PC-3 (cell line): ENCODE measurements at regions not wholly inside any gene's neighbourhood (a gene's known extent, or its start where the extent isn't known, plus 50 kb on each side); places are given as distances from the start of the nearest gene placed in this dataset.

Source experiments
- ATAC-seq: fragments of 200-7000 bp; cut with Tn5 transposase; 2 replicates; pipeline ENCODE4 v1.9.1; 2020; ENCODE audit warnings: mild to moderate bottlenecking, moderate library complexity
- BruUV-seq: library from RNA; stranded (reverse); fragments of 400-500 nt; replicated peaks from 2 replicates; lab custom pipeline; 2021; lab: Mats Ljungman, UMichigan
- CTCF ChIA-PET: fragments of 300-600 bp; sonication (Branson Sonifier 250); formaldehyde crosslinking; loops from one replicate; lab custom pipeline; 2022; ENCODE audit warnings: antibody characterized with exemption; lab: Charles Lee
- POLR2A ChIA-PET: fragments of 300-600 bp; sonication (Branson Sonifier 250); formaldehyde crosslinking; loops from one replicate; lab custom pipeline; 2022; ENCODE audit warnings: antibody characterized with exemption; ENCODE audit not compliant: unreplicated experiment; lab: Charles Lee
- DNase-seq: peaks from one replicate; pipeline ENCODE4 v3.0.0-alpha.2; 2015
- H2AFZ ChIP-seq: fragments of 300-600 bp; sonication (generic); 2 replicates; pipeline ENCODE4 v1.6.0; 2016; ENCODE audit warnings: antibody characterized with exemption, low read length
- H3F3A ChIP-seq: fragments of 300-600 bp; sonication (generic); one replicate; pipeline ENCODE4 v1.6.0; 2017; ENCODE audit warnings: antibody characterized with exemption, low read length, control low read depth, mild to moderate bottlenecking; ENCODE audit not compliant: unreplicated experiment
- H3K27ac ChIP-seq: fragments of 300-600 bp; sonication (generic); 2 replicates; pipeline ENCODE4 v1.5.1; 2016; ENCODE audit warnings: mild to moderate bottlenecking, low read length
- H3K27me3 ChIP-seq: fragments of 300-600 bp; sonication (generic); 2 replicates; pipeline ENCODE4 v1.6.1; 2016; ENCODE audit warnings: low read length, mixed read lengths
- H3K36me3 ChIP-seq: fragments of 300-600 bp; sonication (generic); 2 replicates; pipeline ENCODE4 v1.6.1; 2016; ENCODE audit warnings: low read depth, mixed run types, low read length, mixed read lengths
- H3K4me1 ChIP-seq: fragments of 300-600 bp; sonication (generic); 2 replicates; pipeline ENCODE4 v1.5.1; 2016; ENCODE audit warnings: low read length; ENCODE audit not compliant: insufficient read depth
- H3K4me2 ChIP-seq: fragments of 300-600 bp; sonication (generic); 2 replicates; pipeline ENCODE4 v1.6.0; 2016; ENCODE audit warnings: low read length
- H3K4me3 ChIP-seq: fragments of 300-600 bp; sonication (generic); 2 replicates; pipeline ENCODE4 v1.5.1; 2016; ENCODE audit warnings: mild to moderate bottlenecking, low read length, mixed read lengths
- H3K79me2 ChIP-seq: fragments of 300-600 bp; sonication (generic); 2 replicates; pipeline ENCODE4 v1.6.1; 2017; ENCODE audit warnings: low read length, mixed read lengths
- H3K9ac ChIP-seq: fragments of 300-600 bp; sonication (generic); 2 replicates; pipeline ENCODE4 v1.6.0; 2016; ENCODE audit warnings: mild to moderate bottlenecking, low read length
- H3K9me2 ChIP-seq: fragments of 300-600 bp; sonication (generic); replicated peaks from 2 replicates; pipeline ENCODE4 v1.6.1; 2016; ENCODE audit warnings: mixed run types, low read length, mixed read lengths
- H3K9me3 ChIP-seq: fragments of 300-600 bp; sonication (generic); 2 replicates; pipeline ENCODE4 v1.6.1; 2016; ENCODE audit warnings: low read length, mixed read lengths
- H4K20me1 ChIP-seq: fragments of 300-600 bp; sonication (generic); 2 replicates; pipeline ENCODE4 v1.6.1; 2016; ENCODE audit warnings: low read length, mixed read lengths
- EZH2 ChIP-seq: fragments of 300-600 bp; sonication (generic); IDR thresholded peaks from one replicate; pipeline ENCODE4 v1.6.1; 2017; ENCODE audit warnings: antibody characterized with exemption, mild to moderate bottlenecking, low read length; ENCODE audit not compliant: unreplicated experiment
- EZH2phosphoT487 ChIP-seq: fragments of 300-600 bp; sonication (generic); IDR thresholded peaks from 2 replicates; pipeline ENCODE4 v1.6.1; 2018; ENCODE audit warnings: mild to moderate bottlenecking, antibody characterized with exemption, low read length, borderline replicate concordance
- intact Hi-C: fragments of 100-400 bp; cut with micrococcal nuclease; formaldehyde crosslinking; loops from 2 replicates; pipeline ENCODE4 v1.9.0; 2023
- TF ChIP-seq, protein P1 (sequence below): fragments of 300-600 bp; sonication (generic); conservative IDR thresholded peaks from 2 replicates; pipeline ENCODE4 v1.5.1; 2017; ENCODE audit warnings: antibody characterized with exemption, low read depth, mild to moderate bottlenecking, low read length

DNA sequence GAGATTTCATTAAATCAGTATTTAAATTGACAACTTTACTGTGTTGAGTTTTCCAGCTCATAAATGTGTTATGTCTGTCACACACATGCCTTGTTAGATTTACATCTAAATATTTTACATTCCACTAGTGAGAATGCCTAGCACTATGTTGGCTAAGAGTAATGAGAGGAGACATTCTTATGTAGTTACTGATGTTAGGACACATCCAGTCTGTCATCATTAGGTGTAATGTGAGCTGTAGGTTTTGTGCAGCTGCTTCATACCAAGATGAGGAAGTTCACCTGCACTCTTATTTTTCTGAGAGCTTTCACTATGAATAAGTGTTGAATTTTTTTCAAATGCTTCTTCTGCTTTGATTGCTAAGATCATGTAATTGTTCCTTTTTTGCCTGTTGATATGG is 218.0 kb upstream of the IGFBP3 start:
- no peaks in the 10 kb centered on the region for H3K79me2 ChIP-seq
- H3K4me1 ChIP-seq: peaks cover 9% of the 10 kb centered on the region
- ATAC-seq: peak; percentile 94
- H3K4me3 ChIP-seq: no peak overlapping the region
- DNase-seq: peak; percentile 81
- H3K36me3 ChIP-seq: no peaks in the 10 kb centered on the region
- ChIA-PET CTCF (no interaction called here), POLR2A (interaction anchor here (0.6 kb wide), 2 partner anchors 39 to 140 kb away, joined by 3 to 5 read pairs; no protein-coding TSS in a partner anchor)
- no peak overlapping the region for H3K27ac ChIP-seq
- no TSS peak for BruUV-seq
- no peaks in the 10 kb centered on the region for H3K9me3 ChIP-seq
- H3K4me2 ChIP-seq: 0 out of 2 replicates have a peak overlapping the region, but pooled peaks have one; percentile 9
- intact Hi-C loops: loop anchor here (5.0 kb wide), 1 partner anchor 217 kb away; the partner anchor contains the start of gene IGFBP3
- H3K9me2 ChIP-seq: no peaks in the 10 kb centered on the region
- H3F3A ChIP-seq: no peaks in the 10 kb centered on the region
- no peak overlapping the region for H2AFZ ChIP-seq
- H3K27me3 ChIP-seq: no peaks in the 10 kb centered on the region
- TF ChIP-seq EZH2 (no peak), EZH2phosphoT487 (no peak)
- TF ChIP-seq, protein P1, sequence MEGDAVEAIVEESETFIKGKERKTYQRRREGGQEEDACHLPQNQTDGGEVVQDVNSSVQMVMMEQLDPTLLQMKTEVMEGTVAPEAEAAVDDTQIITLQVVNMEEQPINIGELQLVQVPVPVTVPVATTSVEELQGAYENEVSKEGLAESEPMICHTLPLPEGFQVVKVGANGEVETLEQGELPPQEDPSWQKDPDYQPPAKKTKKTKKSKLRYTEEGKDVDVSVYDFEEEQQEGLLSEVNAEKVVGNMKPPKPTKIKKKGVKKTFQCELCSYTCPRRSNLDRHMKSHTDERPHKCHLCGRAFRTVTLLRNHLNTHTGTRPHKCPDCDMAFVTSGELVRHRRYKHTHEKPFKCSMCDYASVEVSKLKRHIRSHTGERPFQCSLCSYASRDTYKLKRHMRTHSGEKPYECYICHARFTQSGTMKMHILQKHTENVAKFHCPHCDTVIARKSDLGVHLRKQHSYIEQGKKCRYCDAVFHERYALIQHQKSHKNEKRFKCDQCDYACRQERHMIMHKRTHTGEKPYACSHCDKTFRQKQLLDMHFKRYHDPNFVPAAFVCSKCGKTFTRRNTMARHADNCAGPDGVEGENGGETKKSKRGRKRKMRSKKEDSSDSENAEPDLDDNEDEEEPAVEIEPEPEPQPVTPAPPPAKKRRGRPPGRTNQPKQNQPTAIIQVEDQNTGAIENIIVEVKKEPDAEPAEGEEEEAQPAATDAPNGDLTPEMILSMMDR: no peak
- H3K9ac ChIP-seq: no peak overlapping the region
- no peaks in the 10 kb centered on the region for H4K20me1 ChIP-seq

GRCh38 chr7:46137725-46138124 is 216.7 kb upstream of the IGFBP3 start:
- CTCF ChIA-PET: no interaction called here
- no peak for DNase-seq

DNA sequence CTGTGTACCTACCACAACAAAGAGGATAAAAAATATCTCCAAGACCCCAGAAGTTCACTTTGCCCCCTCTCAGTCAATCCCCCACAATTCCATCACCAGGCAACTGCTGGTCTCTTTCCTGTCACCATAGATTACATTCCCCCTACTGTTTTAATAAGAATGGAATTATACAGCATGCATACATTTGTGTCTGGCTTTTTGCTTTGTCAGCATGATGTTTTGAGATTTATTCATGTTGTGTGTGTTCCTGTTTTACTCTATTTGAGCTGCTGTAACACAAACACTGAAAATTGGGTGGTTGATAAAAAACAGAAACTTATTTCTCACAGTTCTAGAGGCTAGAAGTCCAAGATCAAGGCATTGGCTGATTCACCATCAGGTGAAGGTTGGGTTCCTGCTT is 214.5 kb upstream of the IGFBP3 start:
- Histone ChIP-seq H3F3A (no peaks in the 10 kb centered on the region), H3K9me3 (no peaks in the 10 kb centered on the region), H3K27me3 (no peaks in the 10 kb centered on the region), H4K20me1 (no peaks in the 10 kb centered on the region), H3K9ac (no peak overlapping the region), H3K4me2 (no peak overlapping the region), H3K79me2 (no peaks in the 10 kb centered on the region), H2AFZ (no peak overlapping the region), H3K36me3 (no peaks in the 10 kb centered on the region), H3K9me2 (no peaks in the 10 kb centered on the region), H3K27ac (no peak overlapping the region), H3K4me3 (no peak overlapping the region), H3K4me1 (peaks cover 9% of the 10 kb centered on the region)
- POLR2A ChIA-PET: no interaction called here
- intact Hi-C loops: loop anchor here (5.0 kb wide), 1 partner anchor 213 kb away; the partner anchor contains the start of gene IGFBP3
- ATAC-seq (no peak), DNase-seq (no peak)
- TF ChIP-seq EZH2 (no peak), EZH2phosphoT487 (no peak)
- TF ChIP-seq, protein P1: no peak
- CTCF ChIA-PET: no interaction called here
- BruUV-seq: no TSS peak

More at GRCh38 chr7:46137725-46138124, 216.7 kb upstream of the IGFBP3 start:
- intact Hi-C loops: loop anchor here (5.0 kb wide), 1 partner anchor 215 kb away; the partner anchor contains the start of gene IGFBP3
- no peak overlapping the region for H2AFZ ChIP-seq
- H3K9ac ChIP-seq: no peak overlapping the region
- H3K27me3 ChIP-seq: no peaks in the 10 kb centered on the region
- H3K9me3 ChIP-seq: no peaks in the 10 kb centered on the region
- POLR2A ChIA-PET: interaction anchor here (0.5 kb wide), 1 partner anchor 152 kb away, joined by 4 read pairs; no protein-coding TSS in a partner anchor
- no peaks in the 10 kb centered on the region for H3F3A ChIP-seq
- no peak for ATAC-seq
- H3K9me2 ChIP-seq: no peaks in the 10 kb centered on the region
- H3K4me2 ChIP-seq: no peak overlapping the region
- H3K4me1 ChIP-seq: peaks cover 9% of the 10 kb centered on the region
- no peaks in the 10 kb centered on the region for H3K36me3 ChIP-seq
- H4K20me1 ChIP-seq: no peaks in the 10 kb centered on the region
- H3K4me3 ChIP-seq: no peak overlapping the region
- no TSS peak for BruUV-seq
- no peaks in the 10 kb centered on the region for H3K79me2 ChIP-seq
- TF ChIP-seq, protein P1: no peak
- no peak for TF ChIP-seq EZH2phosphoT487
- TF ChIP-seq EZH2: no peak
- H3K27ac ChIP-seq: no peak overlapping the region
